GM12878 (cell line): ENCODE measurements at regions not wholly inside any gene's neighbourhood (a gene's known extent, or its start where the extent isn't known, plus 50 kb on each side); places are given as distances from the start of the nearest gene placed in this dataset.

Source experiments
- ATAC-seq: fragments of 200-7000 bp; cut with Tn5 transposase; 3 replicates; pipeline ENCODE4 v1.9.1; 2020; ENCODE audit warnings: mild to moderate bottlenecking, moderate library complexity
- BruUV-seq: library from RNA; stranded (reverse); fragments of 400-500 nt; replicated peaks from 2 replicates; lab custom pipeline; 2021; lab: Mats Ljungman, UMichigan
- CTCF ChIA-PET: fragments of 300-600 bp; sonication (Branson Sonifier 250); formaldehyde crosslinking; extraction: SDS; loops from one replicate; lab custom pipeline; 2021; ENCODE audit warnings: inconsistent platforms; lab: Yijun Ruan, JAX
- POLR2A ChIA-PET: fragments of 350-600 bp; formaldehyde crosslinking; extraction: SDS; loops from one replicate; lab custom pipeline; 2021; ENCODE audit warnings: inconsistent platforms; lab: Charles Lee
- RAD21 ChIA-PET: fragments of 300-600 bp; sonication (Branson Sonifier 250); formaldehyde crosslinking; loops from one replicate; lab custom pipeline; 2023; ENCODE audit warnings: antibody characterized with exemption; ENCODE audit not compliant: unreplicated experiment; lab: Charles Lee
- SMC1A ChIA-PET: fragments of 300-600 bp; sonication (Branson Sonifier 250); formaldehyde crosslinking; loops from one replicate; lab custom pipeline; 2023; ENCODE audit not compliant: unreplicated experiment, uncharacterized antibody; lab: Charles Lee
- DNase-seq: peaks from one replicate; pipeline ENCODE4 v3.0.0-alpha.2; 2011; ENCODE audit warnings: low read depth, low spot score
- FAIRE-seq: peaks from 3 replicates; lab custom pipeline; 2011; peaks lifted over from hg19 to GRCh38; lab: Jason Lieb, UNC
- H2AFZ ChIP-seq: 2 replicates; pipeline ENCODE4 v1.6.0; 2011; ENCODE audit warnings: low read depth, low read length, control low read depth; ENCODE audit not compliant: control insufficient read depth
- H3K27ac ChIP-seq: 2 replicates; pipeline ENCODE4 v1.5.1; 2011; ENCODE audit warnings: control low read depth; ENCODE audit not compliant: control insufficient read depth, insufficient read depth
- H3K27me3 ChIP-seq, 2 experiments: replicated peaks in 1 of 2; 2 replicates each; pipeline versions ENCODE4 v1.6.0 to v1.6.1; 2011; ENCODE audit warnings: low read length in 1 of 2; ENCODE audit not compliant: control insufficient read depth in 2 of 2, insufficient read depth in 2 of 2
- H3K36me3 ChIP-seq, 2 experiments: 2 replicates each; pipeline ENCODE4 v1.5.1; 2011; ENCODE audit warnings: low read length in 1 of 2; ENCODE audit not compliant: control insufficient read depth in 2 of 2, insufficient read depth in 2 of 2
- H3K4me1 ChIP-seq: 2 replicates; pipeline ENCODE4 v1.6.1; 2011; ENCODE audit warnings: mild to moderate bottlenecking, low read length, moderate library complexity, mixed read lengths; ENCODE audit not compliant: control insufficient read depth, insufficient read depth
- H3K4me2 ChIP-seq: 2 replicates; pipeline ENCODE4 v1.6.0; 2011; ENCODE audit warnings: control low read depth; ENCODE audit not compliant: control insufficient read depth, insufficient read depth
- H3K4me3 ChIP-seq: fragments of 200-600 bp; sonication (generic); 2 replicates; pipeline ENCODE4 v1.5.1; 2016
- H3K79me2 ChIP-seq: 2 replicates; pipeline ENCODE4 v1.6.0; 2011; ENCODE audit warnings: low read length; ENCODE audit not compliant: control insufficient read depth, insufficient read depth
- H3K9ac ChIP-seq: 2 replicates; pipeline ENCODE4 v1.8.0; 2011; ENCODE audit warnings: low read length, control low read depth, mixed read lengths; ENCODE audit not compliant: control insufficient read depth, insufficient read depth
- H3K9me3 ChIP-seq: replicated peaks from 3 replicates; pipeline ENCODE4 v1.5.1; 2011; ENCODE audit warnings: mild to moderate bottlenecking, low read length; ENCODE audit not compliant: control insufficient read depth, insufficient read depth
- H4K20me1 ChIP-seq: 2 replicates; pipeline ENCODE4 v1.6.0; 2011; ENCODE audit not compliant: control insufficient read depth, insufficient read depth
- BCL3 ChIP-seq: IDR thresholded peaks from 2 replicates; pipeline ENCODE4 v1.6.1; 2011; ENCODE audit warnings: borderline replicate concordance, low read depth, mild to moderate bottlenecking, moderate library complexity, low read length; ENCODE audit not compliant: insufficient read depth, poor library complexity, severe bottlenecking
- CHD1 ChIP-seq: IDR thresholded peaks from 2 replicates; pipeline ENCODE4 v1.6.1; 2012; ENCODE audit warnings: low read depth, low read length, improper control_type of control experiment
- CTCF ChIP-seq, 3 experiments: IDR thresholded peaks in 2 of 3; conservative IDR thresholded peaks in 1 of 3; 2 replicates each; pipeline ENCODE4 v1.5.1; 2011; ENCODE audit warnings: low read depth in 3 of 3, low read length in 3 of 3, mild to moderate bottlenecking in 3 of 3, control low read depth in 2 of 3, moderate library complexity in 2 of 3, inconsistent platforms in 1 of 3, mixed read lengths in 1 of 3; ENCODE audit not compliant: control insufficient read depth in 2 of 3, insufficient read depth in 1 of 3; ENCODE audit errors: extremely low read depth in 1 of 3
- CUX1 ChIP-seq: IDR thresholded peaks from 2 replicates; pipeline ENCODE4 v1.6.1; 2012; ENCODE audit warnings: improper control_type of control experiment, low read depth, low read length; ENCODE audit not compliant: insufficient replicate concordance
- E2F4 ChIP-seq: IDR thresholded peaks from 2 replicates; pipeline ENCODE4 v1.6.1; 2012; ENCODE audit warnings: low read depth, low read length, improper control_type of control experiment
- FOXK2 ChIP-seq: fragments of 450-650 bp; IDR thresholded peaks from 2 replicates; pipeline ENCODE4 v1.6.1; 2017; ENCODE audit warnings: mild to moderate bottlenecking, moderate library complexity
- KAT2A ChIP-seq: conservative IDR thresholded peaks from 2 replicates; pipeline ENCODE4 v1.6.1; 2011; ENCODE audit warnings: low read depth, low read length; ENCODE audit not compliant: control insufficient read depth
- KLF5 ChIP-seq: fragments of 450-650 bp; IDR thresholded peaks from 2 replicates; pipeline ENCODE4 v1.6.1; 2014; ENCODE audit warnings: mild to moderate bottlenecking; ENCODE audit not compliant: partially characterized antibody
- NR2C2 ChIP-seq: IDR thresholded peaks from 2 replicates; pipeline ENCODE4 v1.6.1; 2011; ENCODE audit warnings: borderline replicate concordance, low read depth; ENCODE audit not compliant: control insufficient read depth, insufficient read length
- PKNOX1 ChIP-seq: fragments of 450-650 bp; IDR thresholded peaks from 2 replicates; pipeline ENCODE4 v1.6.1; 2016; ENCODE audit warnings: mild to moderate bottlenecking
- PML ChIP-seq: IDR thresholded peaks from 2 replicates; pipeline ENCODE4 v1.6.1; 2012; ENCODE audit warnings: low read length, inconsistent platforms
- POLR2AphosphoS2 ChIP-seq: IDR thresholded peaks from 2 replicates; pipeline ENCODE4 v1.6.1; 2011; ENCODE audit warnings: low read depth, mild to moderate bottlenecking, low read length, improper control_type of control experiment, moderate library complexity
- RELA ChIP-seq: fragments of 450-650 bp; IDR thresholded peaks from 2 replicates; pipeline ENCODE4 v1.8.0; 2014; ENCODE audit warnings: borderline replicate concordance; ENCODE audit not compliant: partially characterized antibody
- TBL1XR1 ChIP-seq: IDR thresholded peaks from 2 replicates; pipeline ENCODE4 v1.6.1; 2012; ENCODE audit warnings: low read depth, low read length, improper control_type of control experiment
- WGBS: methylation state at CpG from one replicate; pipeline ENCODE4 v1.1.6; 2016; ENCODE audit warnings: low lambda C conversion rate; ENCODE audit not compliant: insufficient replicate concordance, insufficient coverage; ENCODE audit errors: missing lambda C conversion rate; 5-methylcytosine and 5-hydroxymethylcytosine counted together
- in situ Hi-C: fragments of 300-500 bp; cut with MboI; formaldehyde crosslinking; loops from 9 replicates; pipeline ENCODE4 v1.14.3; 2018; ENCODE audit warnings: mixed read lengths
- intact Hi-C: fragments of 100-400 bp; cut with micrococcal nuclease; formaldehyde crosslinking; loops from one replicate; pipeline ENCODE4 v1.14.2; 2022; ENCODE audit not compliant: unreplicated experiment

- Histone ChIP-seq H3K9ac (no peak overlapping the region), H2AFZ (no peak overlapping the region), H3K27ac (no peak overlapping the region), H3K9me3 (no peaks in the 10 kb centered on the region; the same call in 2 of the 3 replicates), H3K36me3 (no peaks in the 10 kb centered on the region), H4K20me1 (no peaks in the 10 kb centered on the region), H3K27me3 (no peaks in the 10 kb centered on the region), H3K79me2 (no peaks in the 10 kb centered on the region), H3K4me3 (no peak overlapping the region), H3K4me1 (no peaks in the 10 kb centered on the region), H3K4me2 (no peak overlapping the region)
- FAIRE-seq (no peak), ATAC-seq (no peak), DNase-seq (no peak)
- in situ Hi-C loops (no loop called here), intact Hi-C loops (no loop called here)
- ChIA-PET RAD21 (no interaction called here), CTCF (no interaction called here), POLR2A (no interaction called here), SMC1A (no interaction called here)
- WGBS: 23% methylated on average over 7 of the region's 7 CpGs
- no TSS peak for BruUV-seq
- TF ChIP-seq POLR2AphosphoS2 (no peak), PKNOX1 (no peak), FOXK2 (no peak), PML (no peak), RELA (no peak), CTCF (IDR thresholded peaks at IDR 0.05 in 2 of 3, conservative IDR thresholded peaks at IDR 0.05 in 1 of 3; ENCODE audit: control insufficient read depth in 2 of 3, extremely low read depth in 1 of 3, insufficient read depth in 1 of 3, low read depth in 3 of 3, low read length in 3 of 3) (no peak), BCL3 (no peak), TBL1XR1 (no peak), E2F4 (no peak), CHD1 (no peak), KAT2A (no peak), CUX1 (no peak), NR2C2 (no peak), KLF5 (no peak)
These were observed 1115.8 kb upstream of the RBFOX1 start for GRCh38 chr16:6216836-6217235.
